ENCODE measurements at regions not wholly inside any gene's neighbourhood (a gene's known extent, or its start where the extent isn't known, plus 50 kb on each side); places are given as distances from the start of the nearest gene placed in this dataset.

GRCh38 chr6:20334334-20334733 lies 67.3 kb upstream of the E2F3 start:
- TF ChIP-seq CTCF (IDR thresholded peaks at IDR 0.05), result no peak
- no peak for TF ChIP-seq EZH2 (IDR thresholded peaks at IDR 0.05; ENCODE audit: borderline replicate concordance, insufficient read depth, low read depth, low read length, poor library complexity, severe bottlenecking)

Data from B cell (primary cell).